Parathyroid adenoma (tissue), 2 donors: ENCODE measurements at regions not wholly inside any gene's neighbourhood (a gene's known extent, or its start where the extent isn't known, plus 50 kb on each side); places are given as distances from the start of the nearest gene placed in this dataset.

Experiments
- H2AFZ ChIP-seq: fragments of 300-600 bp; sonication (generic); one replicate; pipeline ENCODE4 v1.7.0; 2017; ENCODE audit warnings: antibody characterized with exemption, mild to moderate bottlenecking
- H3K27ac ChIP-seq: fragments of 300-600 bp; sonication (generic); one replicate; pipeline ENCODE4 v1.7.0; 2017
- H3K27me3 ChIP-seq: fragments of 300-600 bp; sonication (generic); one replicate; pipeline ENCODE4 v1.7.0; 2017; ENCODE audit warnings: low read length; ENCODE audit not compliant: control insufficient read depth, insufficient read depth
- H3K36me3 ChIP-seq: fragments of 300-600 bp; sonication (generic); one replicate; pipeline ENCODE4 v1.7.0; 2017; ENCODE audit warnings: low read length; ENCODE audit not compliant: control insufficient read depth, insufficient read depth
- H3K4me1 ChIP-seq: fragments of 300-600 bp; sonication (generic); one replicate; pipeline ENCODE4 v1.7.0; 2017; ENCODE audit warnings: control low read depth
- H3K4me2 ChIP-seq: fragments of 300-600 bp; sonication (generic); one replicate; pipeline ENCODE4 v1.7.0; 2017; ENCODE audit warnings: low read length
- H3K4me3 ChIP-seq: fragments of 300-600 bp; sonication (generic); one replicate; pipeline ENCODE4 v1.7.0; 2017; ENCODE audit warnings: low read depth, low read length
- H3K79me2 ChIP-seq: fragments of 300-600 bp; sonication (generic); one replicate; pipeline ENCODE4 v1.7.0; 2017; ENCODE audit warnings: control low read depth
- H3K9ac ChIP-seq: fragments of 300-600 bp; sonication (generic); one replicate; pipeline ENCODE4 v1.7.0; 2017; ENCODE audit warnings: mild to moderate bottlenecking
- H3K9me3 ChIP-seq: fragments of 300-600 bp; sonication (generic); one replicate; pipeline ENCODE4 v1.7.0; 2017; ENCODE audit warnings: low read length; ENCODE audit not compliant: control insufficient read depth
- CTCF ChIP-seq: fragments of 300-600 bp; sonication (generic); IDR thresholded peaks from one replicate; pipeline ENCODE4 v1.7.0; 2017; ENCODE audit warnings: antibody characterized with exemption, mild to moderate bottlenecking
- donor health status: primary hyperparathyroidism.

- Histone ChIP-seq H3K4me2 (no peak overlapping the region), H3K27me3 (no peaks in the 10 kb centered on the region), H3K27ac (no peak overlapping the region), H3K4me1 (no peaks in the 10 kb centered on the region), H3K9me3 (no peaks in the 10 kb centered on the region), H3K79me2 (no peaks in the 10 kb centered on the region), H3K36me3 (no peaks in the 10 kb centered on the region), H2AFZ (no peak overlapping the region), H3K9ac (no peak overlapping the region), H3K4me3 (no peak overlapping the region)
- no peak for TF ChIP-seq CTCF
Observed at GRCh38 chr5:118554241-118554640, 434.1 kb downstream of the DTWD2 start.

DNA sequence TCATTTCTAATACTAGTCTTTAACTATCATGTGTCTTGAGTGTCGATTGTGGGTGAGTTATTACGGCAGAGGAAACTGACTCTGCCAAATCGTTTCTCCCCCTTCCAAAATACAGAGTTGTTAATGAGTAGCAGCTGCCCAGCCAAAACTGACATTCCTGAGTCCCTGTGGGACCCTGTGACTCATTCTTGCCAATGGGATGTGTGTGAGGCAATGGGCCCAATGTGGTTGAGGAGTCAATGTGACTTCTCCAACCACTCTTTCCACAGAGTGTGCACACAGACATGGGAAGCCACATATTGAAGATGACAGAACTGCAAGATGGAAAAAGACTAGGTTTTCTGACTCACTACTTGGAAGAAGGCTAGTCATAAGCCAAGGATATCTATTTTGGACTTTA is 434.7 kb downstream of the DTWD2 start:
- H3K27me3 ChIP-seq, result no peaks in the 10 kb centered on the region
- no peak overlapping the region for H3K27ac ChIP-seq
- H3K4me1 ChIP-seq, result no peaks in the 10 kb centered on the region
- H3K9me3 ChIP-seq, result no peaks in the 10 kb centered on the region
- no peak overlapping the region for H3K4me3 ChIP-seq
- H3K36me3 ChIP-seq, result no peaks in the 10 kb centered on the region
- H2AFZ ChIP-seq, result no peak overlapping the region
- H3K79me2 ChIP-seq, result no peaks in the 10 kb centered on the region
- TF ChIP-seq CTCF, result no peak
- no peak overlapping the region for H3K9ac ChIP-seq
- no peak overlapping the region for H3K4me2 ChIP-seq

DNA sequence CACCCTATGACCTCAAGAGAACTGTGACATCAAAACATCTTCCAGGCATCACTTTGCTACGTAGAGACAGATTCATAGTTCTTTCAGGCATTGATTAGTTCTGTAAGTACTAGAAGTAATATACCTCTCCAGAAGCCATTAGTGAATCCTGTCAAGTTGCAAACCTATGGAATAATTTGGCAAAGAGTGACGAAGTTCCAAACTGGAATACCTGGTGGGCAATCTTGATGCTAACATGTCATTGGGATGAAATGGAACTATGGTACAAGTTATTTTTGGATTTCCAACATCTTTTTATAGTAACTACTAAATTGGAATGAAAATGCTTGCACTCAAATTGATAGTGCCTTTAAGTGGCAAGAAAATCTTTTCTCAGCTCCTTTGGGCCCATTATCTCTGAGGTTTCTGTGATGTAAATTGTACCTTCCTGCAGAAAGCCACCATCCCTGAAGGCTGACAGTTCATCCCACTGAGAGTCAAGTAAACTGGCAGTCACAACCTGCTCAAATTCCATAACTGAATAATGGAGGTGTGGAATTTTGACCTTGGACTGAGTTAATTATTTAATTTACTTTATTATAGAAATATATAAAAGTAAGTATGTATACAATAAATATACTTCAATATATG is 435.5 kb downstream of the DTWD2 start:
- H3K9ac ChIP-seq, result no peak overlapping the region
- H3K36me3 ChIP-seq, result no peaks in the 10 kb centered on the region
- no peak for TF ChIP-seq CTCF
- no peaks in the 10 kb centered on the region for H3K79me2 ChIP-seq
- H3K27me3 ChIP-seq, result no peaks in the 10 kb centered on the region
- H3K4me1 ChIP-seq, result no peaks in the 10 kb centered on the region
- H2AFZ ChIP-seq, result no peak overlapping the region
- H3K4me2 ChIP-seq, result no peak overlapping the region
- H3K27ac ChIP-seq, result no peak overlapping the region
- no peaks in the 10 kb centered on the region for H3K9me3 ChIP-seq
- no peak overlapping the region for H3K4me3 ChIP-seq

GRCh38 chr5:118552146-118552545 is 436.2 kb downstream of the DTWD2 start:
- no peaks in the 10 kb centered on the region for H3K79me2 ChIP-seq
- H3K9ac ChIP-seq, result no peak overlapping the region
- no peak overlapping the region for H2AFZ ChIP-seq
- H3K4me1 ChIP-seq, result no peaks in the 10 kb centered on the region
- no peaks in the 10 kb centered on the region for H3K9me3 ChIP-seq
- H3K36me3 ChIP-seq, result no peaks in the 10 kb centered on the region
- no peak overlapping the region for H3K27ac ChIP-seq
- no peak for TF ChIP-seq CTCF
- no peaks in the 10 kb centered on the region for H3K27me3 ChIP-seq
- H3K4me3 ChIP-seq, result no peak overlapping the region
- no peak overlapping the region for H3K4me2 ChIP-seq

DNA sequence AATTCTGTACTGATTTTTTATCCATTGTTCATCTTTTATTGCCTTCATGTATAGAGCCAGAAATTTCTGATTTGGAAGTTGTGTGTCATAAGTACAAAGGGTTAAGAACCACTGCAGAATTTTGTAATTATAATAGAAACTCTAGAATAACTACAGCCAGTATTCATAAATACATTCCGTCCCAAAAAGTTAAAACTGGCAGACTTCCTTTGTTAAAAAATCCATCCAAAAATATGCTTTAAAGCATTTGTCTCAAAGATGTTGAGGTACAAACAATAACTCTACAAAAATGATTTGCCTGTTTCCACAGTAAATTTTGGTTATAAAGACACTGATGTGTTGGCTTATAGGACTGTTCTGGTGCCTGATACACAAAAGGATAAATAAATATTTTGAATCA is 436.6 kb downstream of the DTWD2 start:
- Histone ChIP-seq H3K36me3 (no peaks in the 10 kb centered on the region), H3K27me3 (no peaks in the 10 kb centered on the region), H3K27ac (no peak overlapping the region), H3K9ac (no peak overlapping the region), H3K4me3 (no peak overlapping the region), H3K9me3 (no peaks in the 10 kb centered on the region), H2AFZ (no peak overlapping the region), H3K4me1 (no peaks in the 10 kb centered on the region), H3K79me2 (no peaks in the 10 kb centered on the region), H3K4me2 (no peak overlapping the region)
- TF ChIP-seq CTCF, result no peak
